GM19239 (cell line): ENCODE measurements at regions not wholly inside any gene's neighbourhood (a gene's known extent, or its start where the extent isn't known, plus 50 kb on each side); places are given as distances from the start of the nearest gene placed in this dataset.
A peak's percentile ranks its signal among the peaks of the same experiment; 100 is the strongest.

Experiments used
- DNase-seq: peaks from one replicate; pipeline ENCODE4 v3.0.0; 2011; ENCODE audit warnings: low spot score; ENCODE audit not compliant: insufficient read length
- FAIRE-seq: peaks from 2 replicates; lab custom pipeline; 2011; peaks lifted over from hg19 to GRCh38; lab: Jason Lieb, UNC

DNA sequence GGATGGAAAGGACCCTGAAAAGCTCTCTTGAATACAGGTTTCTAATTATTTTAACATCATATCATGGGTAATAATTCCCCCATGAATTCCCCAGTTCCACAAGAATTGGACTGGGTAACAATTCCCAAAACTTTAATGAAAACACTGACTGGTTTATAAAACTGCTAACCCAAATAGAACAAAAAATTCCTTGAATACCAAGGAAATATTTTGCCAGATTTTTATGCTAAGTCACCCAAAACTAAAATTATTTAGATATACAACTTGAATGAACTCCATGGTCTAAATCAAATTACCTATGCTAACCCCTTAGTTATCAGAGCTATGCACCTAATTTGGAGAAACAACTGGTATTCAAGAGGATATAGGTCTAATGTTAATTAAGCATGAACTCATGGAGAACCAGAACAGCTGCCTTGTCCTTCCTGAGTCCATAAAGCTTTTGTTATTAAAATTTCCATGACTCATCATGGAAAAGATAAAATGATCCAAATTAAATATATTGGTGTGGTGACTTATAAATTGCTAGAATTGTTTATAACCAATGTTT is 164.9 kb upstream of the TUT7 start:
- FAIRE-seq (no peak), DNase-seq (no peak)

DNA sequence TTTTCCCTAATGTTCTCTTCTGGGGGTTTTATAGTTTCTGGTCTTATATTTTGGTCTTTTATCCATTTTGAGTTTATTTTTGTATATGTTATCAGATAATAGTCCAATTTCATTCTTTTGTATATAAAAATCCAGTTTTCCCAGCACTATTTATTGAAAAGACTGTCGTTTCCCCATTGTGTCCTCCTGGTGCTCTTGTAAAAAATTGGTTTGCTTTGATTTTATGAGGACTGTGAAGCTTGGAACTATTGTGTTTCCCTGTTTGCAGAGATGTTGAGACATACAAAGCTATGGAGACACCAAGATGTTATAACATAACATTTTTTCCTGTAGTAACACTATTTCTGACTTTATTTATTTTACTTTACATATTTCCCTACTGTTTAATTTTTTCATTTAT is 163.3 kb upstream of the TUT7 start:
- FAIRE-seq (no peak), DNase-seq (no peak)

GRCh38 chr9:86516564-86516963 is 162.4 kb upstream of the TUT7 start:
- FAIRE-seq: no peak
- no peak for DNase-seq

DNA sequence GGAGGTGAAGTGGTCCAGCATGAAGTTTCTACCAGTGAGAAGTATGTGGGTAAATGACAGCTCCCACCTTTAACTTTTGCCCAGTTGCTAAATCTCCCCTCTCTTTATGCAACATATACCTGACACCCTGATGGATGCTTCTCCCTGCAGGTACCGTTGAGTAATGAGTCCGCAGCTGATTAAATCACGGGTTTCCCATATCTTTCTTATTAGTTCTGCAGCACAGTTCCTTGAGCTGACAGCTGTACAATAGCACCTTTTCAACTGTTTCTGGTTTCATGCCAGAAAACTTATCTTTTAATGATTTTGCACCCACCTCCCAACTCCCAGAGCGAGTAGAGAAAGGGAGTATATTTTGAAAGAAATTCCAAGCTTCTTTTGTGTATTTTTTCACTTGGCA is 161.0 kb upstream of the TUT7 start:
- FAIRE-seq (no peak), DNase-seq (no peak)

- FAIRE-seq: no peak
- no peak for DNase-seq
Measured at GRCh38 chr9:86513429-86513828, 159.2 kb upstream of the TUT7 start.

DNA sequence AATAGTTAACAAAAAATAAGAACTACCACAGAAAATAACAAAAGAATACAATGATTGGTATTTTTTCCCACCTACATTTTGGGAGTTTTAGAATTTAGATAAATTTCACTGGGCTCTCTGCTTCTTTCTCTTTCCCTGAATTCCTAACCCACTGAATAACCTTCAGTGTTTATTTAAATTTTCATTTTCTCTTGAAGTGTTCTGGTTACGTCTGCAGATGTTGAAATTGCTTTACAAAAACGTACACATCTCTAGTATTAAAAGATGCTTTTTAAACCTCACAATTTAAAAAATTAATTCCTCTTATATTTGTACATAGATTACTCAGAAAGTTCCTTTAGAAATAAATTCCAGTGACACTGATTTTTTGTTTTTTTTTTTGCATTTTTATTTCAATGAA is 158.7 kb upstream of the TUT7 start:
- FAIRE-seq (no peak), DNase-seq (no peak)

DNA sequence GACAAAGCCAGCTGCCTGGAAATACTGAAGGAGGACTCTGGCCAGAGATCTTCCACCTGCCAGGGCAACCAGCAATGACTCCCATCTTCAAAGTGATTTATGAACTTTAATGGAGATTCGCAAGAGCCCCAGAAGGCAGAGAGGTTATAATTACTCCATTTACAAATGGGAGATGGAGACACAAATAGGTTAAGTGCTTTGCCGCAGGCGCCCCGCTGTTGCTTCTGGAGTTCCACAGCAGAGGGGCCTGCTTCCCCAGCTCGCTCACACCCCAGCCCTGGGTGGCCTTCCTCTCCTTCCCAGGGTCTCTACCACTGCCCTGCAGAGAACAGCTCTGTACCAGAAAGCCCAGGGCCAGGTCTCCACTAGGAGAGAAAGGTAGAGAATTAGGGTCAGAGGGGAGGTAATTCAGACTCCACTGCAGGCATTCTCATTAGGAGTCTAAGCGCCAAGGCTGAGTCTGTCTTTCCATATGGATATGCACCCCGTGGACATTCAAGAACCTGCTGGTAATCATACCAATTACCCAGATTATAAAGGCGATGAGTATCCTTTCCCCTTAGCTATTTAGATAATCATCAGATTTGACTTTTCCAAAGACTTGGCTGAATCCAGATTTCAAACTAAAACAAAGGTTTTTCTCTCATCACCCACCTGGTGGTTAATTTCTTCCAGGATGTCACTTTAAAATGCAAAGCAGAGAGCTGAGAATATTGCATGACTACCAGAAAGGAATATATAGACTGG is 157.6 kb upstream of the TUT7 start:
- FAIRE-seq (no peak), DNase-seq (no peak)

- DNase-seq (no peak), FAIRE-seq (peak; percentile 11)
Measured at GRCh38 chr9:86508208-86508903, 154.1 kb upstream of the TUT7 start.

DNA sequence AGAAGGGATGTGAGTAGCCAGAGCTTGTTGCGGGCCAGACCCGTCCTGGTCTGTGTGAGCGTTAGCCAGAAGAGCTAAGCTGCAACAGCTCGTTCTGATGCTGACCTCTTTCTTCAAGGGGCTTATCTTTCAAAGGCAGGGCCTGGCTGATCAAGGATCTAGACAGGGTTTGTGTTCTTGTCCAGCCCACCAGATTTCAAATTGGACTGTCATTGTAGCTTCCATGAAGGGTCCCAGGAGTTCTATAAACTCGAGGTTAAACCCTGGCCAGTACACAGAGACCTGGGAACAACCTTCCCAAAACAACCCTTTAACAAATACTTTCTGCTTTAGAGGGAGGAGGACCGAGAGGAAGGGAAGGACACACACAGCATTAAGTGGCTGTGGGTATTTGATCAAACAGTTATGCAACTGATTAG is 153.0 kb upstream of the TUT7 start:
- DNase-seq (no peak), FAIRE-seq (no peak)

DNA sequence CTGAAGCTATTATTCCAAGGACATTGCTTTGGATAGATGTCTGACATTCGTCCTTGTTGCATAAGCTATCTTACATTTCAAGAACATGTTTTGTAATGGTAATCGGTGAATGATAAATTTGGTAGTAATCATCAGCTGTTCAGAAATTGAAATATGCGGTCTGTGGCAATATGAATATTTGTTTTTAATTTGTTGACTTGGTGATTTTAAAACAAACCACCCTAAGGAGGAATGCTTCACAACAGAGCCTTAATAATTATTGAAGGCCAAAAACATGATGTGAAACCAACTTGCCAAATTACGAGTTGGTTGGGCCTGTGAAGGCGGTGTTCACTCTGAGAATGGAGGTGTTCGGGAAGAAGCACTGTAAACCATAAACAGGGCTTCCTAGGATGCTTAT is 149.7 kb upstream of the TUT7 start:
- no peak for FAIRE-seq
- DNase-seq: no peak

- DNase-seq (no peak), FAIRE-seq (no peak)
Measured at GRCh38 chr9:86503314-86503713, 149.1 kb upstream of the TUT7 start.

- no peak for FAIRE-seq
Measured at GRCh38 chr9:86500667-86501435, 146.6 kb upstream of the TUT7 start.

GRCh38 chr9:86500031-86500430 is 145.8 kb upstream of the TUT7 start:
- no peak for DNase-seq
- no peak for FAIRE-seq

More at GRCh38 chr9:86500667-86501435, 146.6 kb upstream of the TUT7 start:
- DNase-seq: no peak

- FAIRE-seq: no peak
- DNase-seq: no peak
Measured at GRCh38 chr9:86494644-86495111, 140.5 kb upstream of the TUT7 start.

DNA sequence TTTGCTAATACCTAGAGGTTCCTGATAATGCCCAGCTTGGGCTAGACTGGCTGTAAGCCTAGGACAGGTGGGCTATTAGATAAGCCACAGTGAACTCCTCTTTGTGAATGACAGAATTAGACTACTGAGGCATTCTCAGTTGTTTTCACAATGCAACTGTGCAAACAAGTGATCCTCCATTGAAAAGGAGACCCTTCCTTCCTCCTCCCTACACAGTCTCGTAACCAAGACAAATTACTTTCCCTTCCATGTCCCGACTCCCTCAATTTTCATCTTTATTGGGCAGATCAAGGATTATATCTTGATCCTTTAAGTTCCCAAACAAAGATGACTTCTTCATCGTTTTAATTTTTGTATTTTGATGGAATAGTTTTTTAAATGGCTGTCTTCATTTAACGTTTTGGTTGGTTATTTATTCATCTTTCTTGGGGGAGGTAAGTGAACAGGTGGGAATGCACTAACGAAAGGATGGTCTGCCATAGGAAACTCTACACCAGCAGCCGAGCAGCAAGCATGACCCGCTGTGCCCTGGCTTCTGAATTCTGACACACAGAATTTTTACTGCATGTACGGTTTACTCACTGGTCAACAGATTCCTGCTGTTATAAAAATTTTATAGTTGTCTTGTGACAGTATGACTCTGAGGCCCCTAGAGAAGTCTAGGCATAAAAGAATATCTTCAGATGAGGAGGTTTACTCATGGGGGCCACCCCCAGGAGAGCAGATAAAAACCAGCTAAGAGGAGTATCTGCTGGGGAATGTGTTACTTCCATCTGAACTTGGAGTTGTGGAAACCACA is 137.5 kb upstream of the TUT7 start:
- no peak for FAIRE-seq
- no peak for DNase-seq

GRCh38 chr9:86488794-86489193 is 134.6 kb upstream of the TUT7 start:
- no peak for DNase-seq
- no peak for FAIRE-seq

- FAIRE-seq (no peak), DNase-seq (no peak)
Measured at GRCh38 chr9:86488345-86488744, 134.1 kb upstream of the TUT7 start.

- DNase-seq: no peak
- no peak for FAIRE-seq
Measured at GRCh38 chr9:86487838-86488233, 133.6 kb upstream of the TUT7 start.

DNA sequence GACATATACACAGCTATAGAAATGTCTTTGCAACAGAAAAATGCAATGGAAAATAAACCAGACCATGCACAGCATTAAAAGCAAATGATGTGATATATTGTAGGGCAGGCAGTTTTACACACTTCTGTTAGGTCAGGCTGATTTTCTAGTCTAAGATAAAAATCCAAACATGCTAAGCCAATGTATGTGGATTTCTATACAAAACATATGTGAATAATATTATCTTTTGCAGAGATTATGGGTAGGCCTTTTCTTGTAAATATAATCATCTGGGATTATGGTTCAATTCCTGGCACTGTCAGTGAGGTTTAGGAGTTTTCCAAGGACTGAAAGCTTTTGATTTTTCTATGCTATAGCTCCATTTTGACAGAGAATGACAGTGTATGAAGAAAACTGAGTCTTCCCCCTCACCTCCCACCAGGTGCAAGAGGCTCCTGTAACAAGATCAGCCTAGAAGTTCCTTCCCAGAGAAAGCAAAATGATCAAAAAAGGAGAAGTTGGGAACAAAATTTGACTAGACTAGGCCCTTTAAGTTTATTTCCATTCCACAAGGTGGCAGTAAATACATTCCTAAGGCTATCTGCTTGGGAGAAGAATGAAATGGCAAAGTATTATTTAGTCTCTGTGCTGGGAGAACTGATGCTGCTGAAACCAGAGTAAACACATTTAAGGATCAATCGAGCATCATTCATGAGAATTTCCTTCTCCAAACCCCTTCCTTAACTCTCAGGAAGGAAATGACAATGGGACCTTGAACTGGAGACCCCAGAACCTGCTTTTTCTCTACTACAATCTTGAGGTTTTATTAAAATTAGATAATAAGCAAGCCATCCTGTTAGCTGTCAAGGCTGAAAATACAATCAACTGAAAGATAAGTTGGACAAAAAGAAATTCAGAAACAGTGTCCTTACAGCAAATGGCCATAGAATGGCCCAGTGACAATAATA is 133.0 kb upstream of the TUT7 start:
- peak; percentile 72 for FAIRE-seq
- DNase-seq: no peak
